ENCODE measurements at regions not wholly inside any gene's neighbourhood (a gene's known extent, or its start where the extent isn't known, plus 50 kb on each side); places are given as distances from the start of the nearest gene placed in this dataset.

DNA sequence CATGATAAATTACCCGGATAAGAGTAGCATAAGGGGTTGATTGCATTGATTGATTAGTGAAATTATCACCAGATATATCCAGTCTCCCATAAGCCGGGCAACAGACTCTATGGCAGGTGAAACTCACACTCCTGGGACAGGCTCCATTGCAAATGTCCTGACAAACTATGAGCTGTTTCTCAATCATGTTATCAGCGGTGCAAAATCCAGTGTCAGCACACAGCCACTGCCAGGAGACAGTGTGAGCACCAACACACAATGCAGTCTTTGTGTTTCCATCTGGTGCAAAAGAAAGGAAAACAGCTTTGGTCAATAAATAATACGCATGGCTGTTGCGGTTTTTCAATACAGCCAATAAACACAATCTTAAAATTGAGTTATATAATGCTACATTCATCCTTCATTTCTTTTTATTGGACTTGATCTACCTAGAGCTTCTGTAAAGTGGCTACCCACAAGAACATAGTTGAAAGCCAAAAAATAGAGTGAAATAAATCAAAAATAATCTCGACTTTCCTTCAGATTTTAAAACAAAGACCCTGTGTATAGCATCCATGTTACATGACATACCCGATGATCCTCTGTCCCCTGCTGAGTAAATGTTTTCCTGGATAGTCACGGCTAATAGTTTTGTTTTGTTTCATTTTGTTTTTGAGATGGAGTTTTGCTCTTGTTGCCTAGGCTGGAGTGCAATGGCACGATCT is 64.3 kb upstream of the AFDN start (continued):
- no peak for TF ChIP-seq MTA3 (CRISPR knock-in tag; IDR thresholded peaks at IDR 0.05)
- TF ChIP-seq ZNF510 (CRISPR knock-in tag; IDR thresholded peaks at IDR 0.05; ENCODE audit: low read depth), result no peak
- TF ChIP-seq ZNF891 (CRISPR knock-in tag; IDR thresholded peaks at IDR 0.05), result no peak
- peak; percentile 54; the same call in 1 of the 2 replicates for TF ChIP-seq ZNF543 (CRISPR knock-in tag; IDR thresholded peaks at IDR 0.05)
- TF ChIP-seq ZNF367 (CRISPR knock-in tag; IDR thresholded peaks at IDR 0.05; ENCODE audit: borderline replicate concordance), result no peak
- TF ChIP-seq, protein P1, sequence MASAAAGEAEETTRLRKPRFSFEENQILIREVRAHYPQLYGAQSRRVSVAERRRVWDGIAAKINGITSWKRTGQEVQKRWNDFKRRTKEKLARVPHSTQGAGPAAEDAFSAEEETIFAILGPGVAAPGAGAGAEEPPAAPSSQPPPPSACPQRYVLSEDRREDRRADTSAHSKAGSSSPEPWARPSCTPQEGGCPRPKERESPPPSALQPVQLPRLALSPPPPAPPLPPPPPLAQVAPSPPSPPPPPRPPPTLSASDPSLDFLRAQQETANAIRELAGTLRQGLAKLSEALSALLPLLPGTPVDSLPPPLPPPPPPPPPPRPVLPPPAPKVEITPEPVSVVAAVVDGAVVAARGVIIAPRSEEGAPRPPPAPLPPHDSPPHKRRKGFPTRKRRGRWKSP (CRISPR knock-in tag; IDR thresholded peaks at IDR 0.05), result peak; percentile 45; the same call in 1 of the 2 replicates
- TF ChIP-seq RORA (CRISPR knock-in tag; IDR thresholded peaks at IDR 0.05), result no peak
- TF ChIP-seq ZSCAN30 (CRISPR knock-in tag; IDR thresholded peaks at IDR 0.05), result 0 out of 2 replicates have a peak, but pooled peaks have one; percentile 17
- TF ChIP-seq, protein P2, sequence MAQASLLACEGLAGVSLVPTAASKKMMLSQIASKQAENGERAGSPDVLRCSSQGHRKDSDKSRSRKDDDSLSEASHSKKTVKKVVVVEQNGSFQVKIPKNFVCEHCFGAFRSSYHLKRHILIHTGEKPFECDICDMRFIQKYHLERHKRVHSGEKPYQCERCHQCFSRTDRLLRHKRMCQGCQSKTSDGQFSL (CRISPR knock-in tag; IDR thresholded peaks at IDR 0.05), result no peak; the same call in 1 of the 2 replicates
- TF ChIP-seq, protein P3, sequence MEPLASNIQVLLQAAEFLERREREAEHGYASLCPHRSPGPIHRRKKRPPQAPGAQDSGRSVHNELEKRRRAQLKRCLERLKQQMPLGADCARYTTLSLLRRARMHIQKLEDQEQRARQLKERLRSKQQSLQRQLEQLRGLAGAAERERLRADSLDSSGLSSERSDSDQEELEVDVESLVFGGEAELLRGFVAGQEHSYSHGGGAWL (CRISPR knock-in tag; IDR thresholded peaks at IDR 0.05), result no peak
- TF ChIP-seq, protein P4, sequence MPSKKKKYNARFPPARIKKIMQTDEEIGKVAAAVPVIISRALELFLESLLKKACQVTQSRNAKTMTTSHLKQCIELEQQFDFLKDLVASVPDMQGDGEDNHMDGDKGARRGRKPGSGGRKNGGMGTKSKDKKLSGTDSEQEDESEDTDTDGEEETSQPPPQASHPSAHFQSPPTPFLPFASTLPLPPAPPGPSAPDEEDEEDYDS (CRISPR knock-in tag; IDR thresholded peaks at IDR 0.05), result peak; percentile 79
- 0 out of 2 replicates have a peak, but pooled peaks have one; percentile 41 for TF ChIP-seq HOXA9 (CRISPR knock-in tag; IDR thresholded peaks at IDR 0.05; ENCODE audit: borderline replicate concordance)
- no peak for TF ChIP-seq ZNF547 (CRISPR knock-in tag; IDR thresholded peaks at IDR 0.05)
- TF ChIP-seq HDAC1 (CRISPR knock-in tag; IDR thresholded peaks at IDR 0.05), result peak; percentile 81; the same call in 1 of the 2 replicates
- peak; percentile 90 for TF ChIP-seq ZNF644 (CRISPR knock-in tag; IDR thresholded peaks at IDR 0.05; ENCODE audit: low read depth)
- TF ChIP-seq, protein P5, sequence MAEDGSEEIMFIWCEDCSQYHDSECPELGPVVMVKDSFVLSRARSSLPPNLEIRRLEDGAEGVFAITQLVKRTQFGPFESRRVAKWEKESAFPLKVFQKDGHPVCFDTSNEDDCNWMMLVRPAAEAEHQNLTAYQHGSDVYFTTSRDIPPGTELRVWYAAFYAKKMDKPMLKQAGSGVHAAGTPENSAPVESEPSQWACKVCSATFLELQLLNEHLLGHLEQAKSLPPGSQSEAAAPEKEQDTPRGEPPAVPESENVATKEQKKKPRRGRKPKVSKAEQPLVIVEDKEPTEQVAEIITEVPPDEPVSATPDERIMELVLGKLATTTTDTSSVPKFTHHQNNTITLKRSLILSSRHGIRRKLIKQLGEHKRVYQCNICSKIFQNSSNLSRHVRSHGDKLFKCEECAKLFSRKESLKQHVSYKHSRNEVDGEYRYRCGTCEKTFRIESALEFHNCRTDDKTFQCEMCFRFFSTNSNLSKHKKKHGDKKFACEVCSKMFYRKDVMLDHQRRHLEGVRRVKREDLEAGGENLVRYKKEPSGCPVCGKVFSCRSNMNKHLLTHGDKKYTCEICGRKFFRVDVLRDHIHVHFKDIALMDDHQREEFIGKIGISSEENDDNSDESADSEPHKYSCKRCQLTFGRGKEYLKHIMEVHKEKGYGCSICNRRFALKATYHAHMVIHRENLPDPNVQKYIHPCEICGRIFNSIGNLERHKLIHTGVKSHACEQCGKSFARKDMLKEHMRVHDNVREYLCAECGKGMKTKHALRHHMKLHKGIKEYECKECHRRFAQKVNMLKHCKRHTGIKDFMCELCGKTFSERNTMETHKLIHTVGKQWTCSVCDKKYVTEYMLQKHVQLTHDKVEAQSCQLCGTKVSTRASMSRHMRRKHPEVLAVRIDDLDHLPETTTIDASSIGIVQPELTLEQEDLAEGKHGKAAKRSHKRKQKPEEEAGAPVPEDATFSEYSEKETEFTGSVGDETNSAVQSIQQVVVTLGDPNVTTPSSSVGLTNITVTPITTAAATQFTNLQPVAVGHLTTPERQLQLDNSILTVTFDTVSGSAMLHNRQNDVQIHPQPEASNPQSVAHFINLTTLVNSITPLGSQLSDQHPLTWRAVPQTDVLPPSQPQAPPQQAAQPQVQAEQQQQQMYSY (CRISPR knock-in tag; IDR thresholded peaks at IDR 0.05), result no peak; the same call in 1 of the 2 replicates
- TF ChIP-seq ZNF652 (CRISPR knock-in tag; IDR thresholded peaks at IDR 0.05; ENCODE audit: borderline replicate concordance, low read depth), result 0 out of 2 replicates have a peak, but pooled peaks have one; percentile 44
- TF ChIP-seq ZNF3 (CRISPR knock-in tag; IDR thresholded peaks at IDR 0.05), result no peak
- no peak for TF ChIP-seq ZNF572 (CRISPR knock-in tag; IDR thresholded peaks at IDR 0.05)
- TF ChIP-seq, protein P6, sequence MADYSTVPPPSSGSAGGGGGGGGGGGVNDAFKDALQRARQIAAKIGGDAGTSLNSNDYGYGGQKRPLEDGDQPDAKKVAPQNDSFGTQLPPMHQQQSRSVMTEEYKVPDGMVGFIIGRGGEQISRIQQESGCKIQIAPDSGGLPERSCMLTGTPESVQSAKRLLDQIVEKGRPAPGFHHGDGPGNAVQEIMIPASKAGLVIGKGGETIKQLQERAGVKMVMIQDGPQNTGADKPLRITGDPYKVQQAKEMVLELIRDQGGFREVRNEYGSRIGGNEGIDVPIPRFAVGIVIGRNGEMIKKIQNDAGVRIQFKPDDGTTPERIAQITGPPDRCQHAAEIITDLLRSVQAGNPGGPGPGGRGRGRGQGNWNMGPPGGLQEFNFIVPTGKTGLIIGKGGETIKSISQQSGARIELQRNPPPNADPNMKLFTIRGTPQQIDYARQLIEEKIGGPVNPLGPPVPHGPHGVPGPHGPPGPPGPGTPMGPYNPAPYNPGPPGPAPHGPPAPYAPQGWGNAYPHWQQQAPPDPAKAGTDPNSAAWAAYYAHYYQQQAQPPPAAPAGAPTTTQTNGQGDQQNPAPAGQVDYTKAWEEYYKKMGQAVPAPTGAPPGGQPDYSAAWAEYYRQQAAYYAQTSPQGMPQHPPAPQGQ (CRISPR knock-in tag; IDR thresholded peaks at IDR 0.05; ENCODE audit: borderline replicate concordance), result no peak
- TF ChIP-seq ZNF124 (CRISPR knock-in tag; IDR thresholded peaks at IDR 0.05), result peak; percentile 97
- no peak for TF ChIP-seq TEAD2 (CRISPR knock-in tag; IDR thresholded peaks at IDR 0.05)
